Stimulated activated effector memory CD8-positive, alpha-beta T cell treated with anti-CD3 and anti-CD28 coated beads, Interleukin-12 subunit alpha, Interleukin-12 subunit beta, amount 100 ng/mL, for 72 hours (primary cell): ENCODE measurements at regions not wholly inside any gene's neighbourhood (a gene's known extent, or its start where the extent isn't known, plus 50 kb on each side); places are given as distances from the start of the nearest gene placed in this dataset.

ENCODE experiments used
- ATAC-seq: fragments of 150-1000 bp; cut with Tn5 transposase; 2 replicates; pipeline ENCODE4 v1.10.0; 2021
- DNase-seq, 2 donors: peaks; one replicate each; pipeline ENCODE4 v3.0.0; 2021 to 2022; ENCODE audit warnings: low spot score in 2 of 2
- H3K27ac Mint-ChIP-seq: one replicate; pipeline ENCODE4 v1.8.0; 2022; ENCODE audit warnings: mild to moderate bottlenecking, mixed read lengths
- H3K36me3 Mint-ChIP-seq: one replicate; pipeline ENCODE4 v1.8.0; 2022; ENCODE audit warnings: mild to moderate bottlenecking, mixed read lengths
- H3K4me1 Mint-ChIP-seq: one replicate; pipeline ENCODE4 v1.8.0; 2022; ENCODE audit warnings: mixed read lengths
- H3K4me3 Mint-ChIP-seq: one replicate; pipeline ENCODE4 v1.8.0; 2022; ENCODE audit warnings: mild to moderate bottlenecking, mixed read lengths
- H3K9me3 Mint-ChIP-seq: one replicate; pipeline ENCODE4 v1.8.0; 2022; ENCODE audit warnings: mixed read lengths

DNA sequence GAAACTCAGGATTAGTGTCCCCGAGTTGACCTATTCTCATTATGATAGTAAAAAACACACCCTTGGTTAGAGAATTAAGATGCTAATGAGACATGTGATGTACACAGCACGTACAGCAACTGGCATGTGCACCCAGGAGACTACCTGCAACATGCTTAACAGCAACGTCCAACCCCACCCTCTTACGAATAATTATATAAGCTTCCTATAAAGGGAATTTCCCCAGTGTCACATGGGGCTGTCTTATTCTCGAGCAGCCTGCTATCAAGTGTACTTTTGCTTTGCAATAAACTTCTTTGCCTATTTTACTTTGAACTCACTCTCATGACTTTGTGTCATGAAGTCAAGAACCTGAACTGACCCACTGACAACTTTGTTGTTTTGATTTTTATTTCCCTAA lies 62.4 kb upstream of the PMFBP1 start:
- no peaks in the 10 kb centered on the region for H3K9me3 Mint-ChIP-seq

DNA sequence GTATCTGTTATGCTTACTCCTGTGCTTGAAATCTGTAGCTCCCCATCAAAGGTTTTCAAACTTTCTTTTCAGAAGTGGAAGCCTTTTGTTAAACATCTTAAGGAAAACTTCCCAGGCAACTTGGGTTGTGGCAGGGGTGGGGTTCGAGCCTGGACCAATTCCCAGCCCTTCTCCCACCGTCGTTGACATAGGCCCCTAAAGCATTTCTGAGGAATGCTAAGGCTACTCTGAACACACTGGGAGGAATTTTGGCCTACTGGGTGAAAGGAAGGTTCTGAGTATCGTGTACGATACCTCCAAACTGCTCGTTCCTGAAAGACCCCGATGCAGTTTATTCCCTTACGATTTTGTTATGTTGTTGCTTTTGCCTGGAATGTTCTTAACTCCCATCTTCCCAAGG lies 56.1 kb upstream of the PMFBP1 start:
- no peak for ATAC-seq
- Mint-ChIP-seq H3K36me3 (no peaks in the 10 kb centered on the region), H3K27ac (no peak overlapping the region), H3K9me3 (no peaks in the 10 kb centered on the region), H3K4me3 (no peak overlapping the region), H3K4me1 (no peaks in the 10 kb centered on the region)
- DNase-seq: no peak

More for the DNA sequence above, 62.4 kb upstream of the PMFBP1 start:
- no peak for DNase-seq
- no peak for ATAC-seq
- H3K4me1 Mint-ChIP-seq: no peaks in the 10 kb centered on the region
- H3K36me3 Mint-ChIP-seq: no peaks in the 10 kb centered on the region
- H3K27ac Mint-ChIP-seq: no peak overlapping the region
- H3K4me3 Mint-ChIP-seq: no peak overlapping the region

DNA sequence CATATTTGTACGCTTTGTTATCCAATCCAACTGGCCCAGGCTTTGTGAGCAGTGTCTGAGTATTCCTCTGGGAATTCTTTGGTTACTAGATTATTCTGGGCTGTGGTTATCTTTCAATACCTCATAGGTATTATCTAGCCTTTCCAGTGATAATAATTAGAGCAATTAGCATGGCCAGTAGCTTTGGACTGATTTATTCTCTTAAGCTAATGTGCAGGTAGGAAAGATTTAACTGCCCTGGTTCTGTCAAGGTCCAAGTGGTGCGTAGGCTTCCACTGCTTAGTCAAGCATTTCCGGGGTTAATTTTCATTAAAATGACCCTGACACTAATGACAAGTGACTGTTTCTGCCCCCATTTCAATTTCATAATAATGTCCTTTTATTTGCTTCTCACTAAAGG lies 54.2 kb upstream of the PMFBP1 start:
- Mint-ChIP-seq H3K4me3 (no peak overlapping the region), H3K9me3 (no peaks in the 10 kb centered on the region), H3K4me1 (no peaks in the 10 kb centered on the region), H3K36me3 (no peaks in the 10 kb centered on the region), H3K27ac (no peak overlapping the region)
- no peak for ATAC-seq
- no peak for DNase-seq

DNA sequence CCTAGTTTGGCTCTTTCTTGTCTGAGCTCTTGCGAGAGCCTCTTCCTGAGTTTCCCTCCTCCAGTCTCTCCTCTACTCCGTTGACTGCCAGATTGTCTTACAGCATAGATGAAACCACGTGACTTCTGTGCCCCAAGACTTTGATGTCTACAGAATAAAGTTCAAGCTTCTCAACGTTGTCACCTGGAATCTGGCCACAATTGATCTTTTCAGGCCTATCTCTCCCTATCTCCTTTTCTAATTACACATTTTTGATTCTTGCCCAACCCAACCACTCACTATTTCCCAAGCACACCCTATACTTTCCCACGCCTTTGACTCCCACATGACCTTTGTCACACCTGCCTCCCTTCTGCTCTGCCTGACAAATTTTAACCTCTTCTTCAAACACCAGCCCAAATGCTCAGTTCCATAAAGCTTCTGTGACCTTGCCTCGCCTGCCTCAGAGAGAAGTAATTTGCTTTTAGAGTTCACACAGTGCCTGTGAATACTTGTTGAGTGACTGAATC lies 52.4 kb upstream of the PMFBP1 start:
- DNase-seq (no peak), ATAC-seq (no peak)
- Mint-ChIP-seq H3K27ac (no peak overlapping the region), H3K4me1 (no peaks in the 10 kb centered on the region), H3K9me3 (no peaks in the 10 kb centered on the region), H3K4me3 (no peak overlapping the region), H3K36me3 (no peaks in the 10 kb centered on the region)

DNA sequence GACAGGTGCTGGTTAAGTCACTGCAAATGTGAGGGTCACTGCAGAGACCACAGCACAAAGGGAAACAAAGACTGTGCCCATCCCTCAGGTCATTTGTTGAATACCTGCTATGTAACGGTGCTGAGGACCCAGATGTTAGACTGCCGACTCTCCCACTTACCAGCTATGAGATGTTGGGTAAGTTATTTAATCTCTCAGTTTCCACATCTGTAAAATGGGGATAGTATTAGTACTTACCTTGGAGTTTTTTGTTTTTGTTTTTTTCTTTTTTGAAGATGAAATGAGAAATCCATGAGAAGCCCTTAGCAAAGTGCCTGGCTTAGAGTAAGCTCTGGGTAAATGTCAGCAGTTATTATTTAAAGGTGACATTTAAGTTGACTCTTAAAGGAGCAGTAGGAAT lies 50.5 kb upstream of the PMFBP1 start:
- Mint-ChIP-seq H3K9me3 (no peaks in the 10 kb centered on the region), H3K27ac (no peak overlapping the region), H3K4me3 (no peak overlapping the region), H3K36me3 (no peaks in the 10 kb centered on the region), H3K4me1 (no peaks in the 10 kb centered on the region)
- no peak for DNase-seq
- no peak for ATAC-seq
